A549 (cell line): ENCODE measurements at regions not wholly inside any gene's neighbourhood (a gene's known extent, or its start where the extent isn't known, plus 50 kb on each side); places are given as distances from the start of the nearest gene placed in this dataset.

Experiments
- ATAC-seq, 2 experiments: fragments of 200-7000 bp in 1 of 2; fragments of >200 bp in 1 of 2; cut with Nextera tagmentation in 1 of 2; cut with Tn5 transposase in 1 of 2; 3 replicates each; pipeline versions ENCODE4 v1.8.0 to v1.9.1; 2018 to 2020; ENCODE audit warnings: mild to moderate bottlenecking in 1 of 2, moderate library complexity in 1 of 2
- CTCF ChIA-PET: fragments of 300-600 bp; sonication (Branson Sonifier 250); formaldehyde crosslinking; extraction: SDS; loops from one replicate; lab custom pipeline; 2021; ENCODE audit warnings: antibody characterized with exemption, inconsistent platforms; lab: Yijun Ruan, JAX
- POLR2A ChIA-PET: fragments of 350-600 bp; formaldehyde crosslinking; extraction: SDS; loops from one replicate; lab custom pipeline; 2021; ENCODE audit warnings: antibody characterized with exemption, inconsistent platforms; lab: Yijun Ruan, JAX
- DNase-seq, 2 experiments: peaks; one replicate each; pipeline versions ENCODE4 v3.0.0 to v3.0.0-alpha.2; 2011 to 2016; ENCODE audit warnings: low read depth in 1 of 2, low spot score in 1 of 2
- FAIRE-seq: peaks from 2 replicates; lab custom pipeline; 2011; peaks lifted over from hg19 to GRCh38; lab: Jason Lieb, UNC
- H3K27ac ChIP-seq, 2 experiments: fragments of >200 bp; sonication (Bioruptor Twin); formaldehyde crosslinking; 3 replicates each; pipeline ENCODE4 v1.5.1; 2016 to 2017
- H3K4me1 ChIP-seq: fragments of >200 bp; sonication (Bioruptor Twin); formaldehyde crosslinking; 3 replicates; pipeline ENCODE4 v1.6.1; 2016
- H3K4me2 ChIP-seq: fragments of >200 bp; sonication (Bioruptor Twin); formaldehyde crosslinking; 3 replicates; pipeline ENCODE4 v1.6.1; 2016
- H3K4me3 ChIP-seq: fragments of >200 bp; sonication (Bioruptor Twin); formaldehyde crosslinking; 3 replicates; pipeline ENCODE4 v1.5.1; 2016
- H3K9me3 ChIP-seq: fragments of >200 bp; sonication (Bioruptor Twin); formaldehyde crosslinking; 3 replicates; pipeline ENCODE4 v1.6.1; 2016
- ATOH8 ChIP-seq: fragments of 250-450 bp; sonication (Bioruptor Pico); IDR thresholded peaks from 2 replicates; pipeline ENCODE4 v1.5.0; 2020; ENCODE audit warnings: low read depth, mild to moderate bottlenecking, moderate library complexity
- BHLHE40 ChIP-seq: IDR thresholded peaks from 2 replicates; pipeline ENCODE4 v1.6.1; 2012; ENCODE audit warnings: low read depth, low read length, inconsistent platforms
- CHD2 ChIP-seq: fragments of 150-350 bp; IDR thresholded peaks from 2 replicates; pipeline ENCODE4 v1.6.1; 2014; ENCODE audit warnings: low read length; ENCODE audit not compliant: partially characterized antibody
- EHF ChIP-seq: fragments of 250-450 bp; sonication (Bioruptor Pico); IDR thresholded peaks from 2 replicates; pipeline ENCODE4 v1.5.0; 2020; ENCODE audit warnings: mild to moderate bottlenecking
- EHMT2 ChIP-seq: fragments of 200-600 bp; sonication (generic); IDR thresholded peaks from 2 replicates; pipeline ENCODE4 v1.6.1; 2016; ENCODE audit warnings: antibody characterized with exemption, low read depth, mild to moderate bottlenecking, moderate library complexity
- ELK1 ChIP-seq: fragments of 150-350 bp; IDR thresholded peaks from 2 replicates; pipeline ENCODE4 v1.6.1; 2014; ENCODE audit warnings: low read depth, mild to moderate bottlenecking, low read length
- GATA3 ChIP-seq: IDR thresholded peaks from 2 replicates; pipeline ENCODE4 v1.6.1; 2012; ENCODE audit warnings: borderline replicate concordance
- HEYL ChIP-seq: fragments of 250-450 bp; sonication (Bioruptor Pico); IDR thresholded peaks from 2 replicates; pipeline ENCODE4 v1.8.0; 2021; ENCODE audit warnings: mild to moderate bottlenecking, moderate library complexity
- HOXB13 ChIP-seq: fragments of 250-450 bp; sonication (Bioruptor Pico); IDR thresholded peaks from 2 replicates; pipeline ENCODE4 v1.5.0; 2020; ENCODE audit warnings: low read depth, mild to moderate bottlenecking, moderate library complexity
- HOXB5 ChIP-seq: fragments of 250-450 bp; sonication (Bioruptor Pico); IDR thresholded peaks from 2 replicates; pipeline ENCODE4 v1.5.0; 2020; ENCODE audit warnings: mild to moderate bottlenecking, moderate library complexity
- KDM5A ChIP-seq: fragments of 200-600 bp; sonication (generic); IDR thresholded peaks from 2 replicates; pipeline ENCODE4 v1.6.1; 2016; ENCODE audit warnings: antibody characterized with exemption, mild to moderate bottlenecking
- MAZ ChIP-seq: fragments of 150-350 bp; IDR thresholded peaks from 2 replicates; pipeline ENCODE4 v1.6.1; 2014; ENCODE audit warnings: antibody characterized with exemption, low read depth, low read length, borderline replicate concordance
- MYC ChIP-seq: IDR thresholded peaks from 2 replicates; pipeline ENCODE4 v1.6.1; 2012; ENCODE audit warnings: mild to moderate bottlenecking, inconsistent platforms, low read length, improper control_type of control experiment, borderline replicate concordance
- PHF8 ChIP-seq: fragments of 200-600 bp; sonication (generic); IDR thresholded peaks from 2 replicates; pipeline ENCODE4 v1.6.1; 2016; ENCODE audit warnings: low read depth, mild to moderate bottlenecking, antibody characterized with exemption, moderate library complexity, borderline replicate concordance
- POLR2AphosphoS2 ChIP-seq: conservative IDR thresholded peaks from 2 replicates; pipeline ENCODE4 v1.6.1; 2012; ENCODE audit warnings: low read length, improper control_type of control experiment, inconsistent platforms
- RARB ChIP-seq: fragments of 250-450 bp; sonication (Bioruptor Pico); IDR thresholded peaks from 2 replicates; pipeline ENCODE4 v1.8.0; 2021; ENCODE audit warnings: mild to moderate bottlenecking, moderate library complexity
- REST ChIP-seq: fragments of 200-600 bp; sonication (generic); IDR thresholded peaks from 2 replicates; pipeline ENCODE4 v1.6.1; 2016; ENCODE audit warnings: antibody characterized with exemption, mild to moderate bottlenecking, moderate library complexity
- RFX5 ChIP-seq: fragments of 450-650 bp; IDR thresholded peaks from 2 replicates; pipeline ENCODE4 v1.7.1; 2014; ENCODE audit warnings: antibody characterized with exemption, mild to moderate bottlenecking, moderate library complexity
- SMC3 ChIP-seq: fragments of >200 bp; sonication (Bioruptor Twin); formaldehyde crosslinking; IDR thresholded peaks from 3 replicates; pipeline ENCODE4 v1.6.1; 2018; ENCODE audit warnings: inconsistent platforms
- TFCP2L1 ChIP-seq: fragments of 250-450 bp; sonication (Bioruptor Pico); IDR thresholded peaks from 2 replicates; pipeline ENCODE4 v1.5.0; 2021; ENCODE audit warnings: mild to moderate bottlenecking
- TP53 ChIP-seq: fragments of 250-450 bp; sonication (Bioruptor Pico); IDR thresholded peaks from 2 replicates; pipeline ENCODE4 v1.5.0; 2021; ENCODE audit warnings: mild to moderate bottlenecking, moderate library complexity
- ZC3H11A ChIP-seq: fragments of 450-650 bp; IDR thresholded peaks from 2 replicates; pipeline ENCODE4 v1.6.1; 2014; ENCODE audit warnings: antibody characterized with exemption, mild to moderate bottlenecking
- ZNF302 ChIP-seq: fragments of 250-450 bp; sonication (Bioruptor Pico); IDR thresholded peaks from 2 replicates; pipeline ENCODE4 v1.9.0; 2021; ENCODE audit warnings: inconsistent platforms, mild to moderate bottlenecking, moderate library complexity
- WGBS: methylation state at CpG from one replicate; pipeline ENCODE4 v1.1.6; 2017; ENCODE audit errors: missing lambda C conversion rate; 5-methylcytosine and 5-hydroxymethylcytosine counted together

GRCh38 chr1:199010933-199011332, 372.1 kb downstream of the PTPRC start:
- DNase-seq (no peak), FAIRE-seq (no peak), ATAC-seq (no peak)
- WGBS: 49% methylated on average over 2 of the region's 2 CpGs
- Histone ChIP-seq H3K27ac (no peak overlapping the region), H3K4me2 (no peak overlapping the region), H3K9me3 (no peaks in the 10 kb centered on the region), H3K4me3 (no peak overlapping the region), H3K4me1 (no peaks in the 10 kb centered on the region)
- CTCF ChIA-PET: no interaction called here
- no peak for TF ChIP-seq ZNF302 (CRISPR knock-in tag)
- POLR2A ChIA-PET: no interaction called here

GRCh38 chr1:199015799-199016198, 377.0 kb downstream of the PTPRC start:
- no peaks in the 10 kb centered on the region for H3K4me1 ChIP-seq
- no peak overlapping the region for H3K27ac ChIP-seq
- 22% methylated on average over 2 of the region's 2 CpGs for WGBS
- TF ChIP-seq PHF8 (no peak), EHF (CRISPR knock-in tag) (no peak), SMC3 (no peak), HOXB5 (no peak), REST (no peak), EHMT2 (no peak)
- TF ChIP-seq, all 56 proteins: peak for 0
- DNase-seq (no peak), FAIRE-seq (no peak), ATAC-seq (no peak)
- Histone ChIP-seq H3K4me3 (no peak overlapping the region), H3K4me2 (no peak overlapping the region), H3K9me3 (no peaks in the 10 kb centered on the region)
- CTCF ChIA-PET: no interaction called here
- POLR2A ChIA-PET: no interaction called here

GRCh38 chr1:199018471-199019135, 379.8 kb downstream of the PTPRC start:
- POLR2A ChIA-PET: no interaction called here

More at GRCh38 chr1:199018471-199019135, 379.8 kb downstream of the PTPRC start:
- TF ChIP-seq KDM5A (no peak), RFX5 (no peak), TP53 (CRISPR knock-in tag) (no peak), PHF8 (no peak), RARB (CRISPR knock-in tag) (no peak), ATOH8 (CRISPR knock-in tag) (no peak), ZC3H11A (no peak), POLR2AphosphoS2 (no peak), BHLHE40 (no peak), MAZ (no peak), TFCP2L1 (CRISPR knock-in tag) (no peak), HEYL (CRISPR knock-in tag) (no peak), HOXB13 (CRISPR knock-in tag) (no peak), CHD2 (no peak), ELK1 (no peak), MYC (no peak), GATA3 (no peak), REST (no peak)
- TF ChIP-seq, all 56 proteins: peak for 0
- CTCF ChIA-PET: no interaction called here
- Histone ChIP-seq H3K4me3 (no peak overlapping the region), H3K4me1 (no peaks in the 10 kb centered on the region), H3K9me3 (no peaks in the 10 kb centered on the region), H3K27ac (no peak overlapping the region), H3K4me2 (no peak overlapping the region)
- no peak for ATAC-seq
- 62% methylated on average over 2 of the region's 2 CpGs for WGBS
- FAIRE-seq: no peak
- DNase-seq: no peak
